Loucy (cell line): ENCODE measurements at regions not wholly inside any gene's neighbourhood (a gene's known extent, or its start where the extent isn't known, plus 50 kb on each side); places are given as distances from the start of the nearest gene placed in this dataset.

ENCODE experiments used
- H2AFZ ChIP-seq: fragments of 200-600 bp; sonication (generic); 2 replicates; pipeline ENCODE4 v1.6.0; 2016; ENCODE audit warnings: antibody characterized with exemption, mild to moderate bottlenecking, low read length, moderate library complexity
- H3F3A ChIP-seq: fragments of 200-600 bp; 2 replicates; pipeline ENCODE4 v1.6.0; 2016; ENCODE audit warnings: antibody characterized with exemption, low read depth, mild to moderate bottlenecking
- H3K27me3 ChIP-seq: fragments of 200-600 bp; sonication (generic); 2 replicates; pipeline ENCODE4 v1.6.1; 2014; ENCODE audit warnings: low read length, mild to moderate bottlenecking; ENCODE audit not compliant: insufficient read depth, poor library complexity, severe bottlenecking
- H3K36me3 ChIP-seq: fragments of 200-600 bp; sonication (generic); 2 replicates; pipeline ENCODE4 v1.6.1; 2016; ENCODE audit warnings: low read length; ENCODE audit not compliant: insufficient read depth
- H3K4me1 ChIP-seq: fragments of 200-600 bp; sonication (generic); 2 replicates; pipeline ENCODE4 v1.5.1; 2014; ENCODE audit warnings: low read length, mild to moderate bottlenecking; ENCODE audit not compliant: insufficient read depth, poor library complexity, severe bottlenecking
- H3K4me2 ChIP-seq: fragments of 200-600 bp; sonication (generic); 2 replicates; pipeline ENCODE4 v1.6.0; 2014; ENCODE audit warnings: antibody characterized with exemption, low read length, low read depth, mild to moderate bottlenecking; ENCODE audit not compliant: poor library complexity, severe bottlenecking
- H3K4me3 ChIP-seq: fragments of 200-600 bp; sonication (generic); 2 replicates; pipeline ENCODE4 v1.5.1; 2014; ENCODE audit warnings: low read length, mild to moderate bottlenecking, mixed read lengths; ENCODE audit not compliant: poor library complexity, severe bottlenecking
- H3K79me2 ChIP-seq: fragments of 200-600 bp; sonication (generic); 2 replicates; pipeline ENCODE4 v1.6.1; 2014; ENCODE audit warnings: low read length; ENCODE audit not compliant: insufficient read depth
- H3K9ac ChIP-seq: fragments of 200-600 bp; sonication (generic); 2 replicates; pipeline ENCODE4 v1.6.0; 2014; ENCODE audit warnings: mild to moderate bottlenecking, low read depth, low read length, moderate library complexity; ENCODE audit not compliant: poor library complexity, severe bottlenecking
- H3K9me2 ChIP-seq: fragments of 200-600 bp; sonication (generic); replicated peaks from 2 replicates; pipeline ENCODE4 v1.6.1; 2016; ENCODE audit warnings: low read depth, low read length, mixed read lengths
- H3K9me3 ChIP-seq: fragments of 200-600 bp; sonication (generic); 2 replicates; pipeline ENCODE4 v1.6.1; 2014; ENCODE audit warnings: mild to moderate bottlenecking, antibody characterized with exemption, low read length, low read depth; ENCODE audit not compliant: insufficient read depth
- H4K20me1 ChIP-seq: fragments of 200-600 bp; sonication (generic); 2 replicates; pipeline ENCODE4 v1.6.0; 2014; ENCODE audit warnings: antibody characterized with exemption, low read length, mild to moderate bottlenecking; ENCODE audit not compliant: insufficient read depth, poor library complexity, severe bottlenecking
- CTCF ChIP-seq: fragments of 200-600 bp; sonication (generic); conservative IDR thresholded peaks from 2 replicates; pipeline ENCODE4 v1.5.1; 2014; ENCODE audit warnings: mild to moderate bottlenecking, antibody characterized with exemption, low read length
- EZH2phosphoT487 ChIP-seq: fragments of 200-600 bp; IDR thresholded peaks from 2 replicates; pipeline ENCODE4 v1.6.1; 2018; ENCODE audit warnings: antibody characterized with exemption, mild to moderate bottlenecking, moderate library complexity, borderline replicate concordance

- TF ChIP-seq EZH2phosphoT487, result no peak
- no peak for TF ChIP-seq CTCF
- Histone ChIP-seq H2AFZ (no peak overlapping the region), H3K9me2 (no peaks in the 10 kb centered on the region), H3K27me3 (no peaks in the 10 kb centered on the region), H3K79me2 (no peaks in the 10 kb centered on the region), H3K4me2 (no peak overlapping the region), H3F3A (no peaks in the 10 kb centered on the region), H3K9me3 (no peaks in the 10 kb centered on the region; the same call in 1 of the 2 replicates), H3K4me1 (no peaks in the 10 kb centered on the region), H3K9ac (no peak overlapping the region), H4K20me1 (no peaks in the 10 kb centered on the region), H3K4me3 (no peak overlapping the region), H3K36me3 (no peaks in the 10 kb centered on the region)
Measured at GRCh38 chr16:88282564-88283395, 100.0 kb upstream of the ZNF469 start.

- no peaks in the 10 kb centered on the region for H3K79me2 ChIP-seq
- H3K27me3 ChIP-seq, result no peaks in the 10 kb centered on the region
- no peaks in the 10 kb centered on the region for H3F3A ChIP-seq
- no peaks in the 10 kb centered on the region for H3K36me3 ChIP-seq
- no peak overlapping the region for H3K4me2 ChIP-seq
- no peak overlapping the region for H2AFZ ChIP-seq
- no peaks in the 10 kb centered on the region for H3K4me1 ChIP-seq
- no peaks in the 10 kb centered on the region; the same call in 1 of the 2 replicates for H3K9me3 ChIP-seq
- H3K9me2 ChIP-seq, result no peaks in the 10 kb centered on the region
- H4K20me1 ChIP-seq, result no peaks in the 10 kb centered on the region
- no peak overlapping the region for H3K9ac ChIP-seq
- TF ChIP-seq CTCF (no peak), EZH2phosphoT487 (no peak)
- no peak overlapping the region for H3K4me3 ChIP-seq
Measured at GRCh38 chr16:88283596-88283995, 99.2 kb upstream of the ZNF469 start.

GRCh38 chr16:88284101-88284500, 98.7 kb upstream of the ZNF469 start:
- Histone ChIP-seq H3K36me3 (no peaks in the 10 kb centered on the region), H3K79me2 (no peaks in the 10 kb centered on the region), H4K20me1 (no peaks in the 10 kb centered on the region), H3K9me3 (no peaks in the 10 kb centered on the region; the same call in 1 of the 2 replicates), H2AFZ (no peak overlapping the region), H3K4me1 (no peaks in the 10 kb centered on the region), H3K9ac (no peak overlapping the region), H3F3A (no peaks in the 10 kb centered on the region), H3K4me2 (no peak overlapping the region), H3K4me3 (no peak overlapping the region), H3K27me3 (no peaks in the 10 kb centered on the region), H3K9me2 (no peaks in the 10 kb centered on the region)
- TF ChIP-seq EZH2phosphoT487 (no peak), CTCF (no peak)
